ENCODE measurements at regions not wholly inside any gene's neighbourhood (a gene's known extent, or its start where the extent isn't known, plus 50 kb on each side); places are given as distances from the start of the nearest gene placed in this dataset.
"Not testable (repeated sequence)": the region's sequence is repeated elsewhere in the genome, so short reads cannot be mapped to it uniquely, and the experiment has no call there.

DNA sequence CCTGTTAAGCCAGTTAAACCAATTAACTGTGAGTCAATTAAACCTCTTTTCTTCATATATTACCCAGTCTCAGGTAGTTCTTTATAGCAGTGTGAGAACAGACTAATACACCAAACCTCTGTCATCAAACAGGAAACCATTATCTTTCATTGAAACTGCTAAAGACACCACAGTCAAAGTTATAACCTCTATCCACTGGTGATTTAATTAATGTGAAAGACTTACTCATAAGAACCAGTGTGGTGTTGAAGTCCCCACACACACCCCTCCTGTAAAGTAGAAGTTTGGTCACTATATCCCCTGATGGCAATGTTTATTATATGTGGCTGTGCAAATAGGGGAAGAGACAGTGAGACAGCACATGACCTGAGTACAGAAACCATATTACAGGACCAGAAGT, 228.1 kb downstream of the NEBL start:
- TF ChIP-seq, protein P1, sequence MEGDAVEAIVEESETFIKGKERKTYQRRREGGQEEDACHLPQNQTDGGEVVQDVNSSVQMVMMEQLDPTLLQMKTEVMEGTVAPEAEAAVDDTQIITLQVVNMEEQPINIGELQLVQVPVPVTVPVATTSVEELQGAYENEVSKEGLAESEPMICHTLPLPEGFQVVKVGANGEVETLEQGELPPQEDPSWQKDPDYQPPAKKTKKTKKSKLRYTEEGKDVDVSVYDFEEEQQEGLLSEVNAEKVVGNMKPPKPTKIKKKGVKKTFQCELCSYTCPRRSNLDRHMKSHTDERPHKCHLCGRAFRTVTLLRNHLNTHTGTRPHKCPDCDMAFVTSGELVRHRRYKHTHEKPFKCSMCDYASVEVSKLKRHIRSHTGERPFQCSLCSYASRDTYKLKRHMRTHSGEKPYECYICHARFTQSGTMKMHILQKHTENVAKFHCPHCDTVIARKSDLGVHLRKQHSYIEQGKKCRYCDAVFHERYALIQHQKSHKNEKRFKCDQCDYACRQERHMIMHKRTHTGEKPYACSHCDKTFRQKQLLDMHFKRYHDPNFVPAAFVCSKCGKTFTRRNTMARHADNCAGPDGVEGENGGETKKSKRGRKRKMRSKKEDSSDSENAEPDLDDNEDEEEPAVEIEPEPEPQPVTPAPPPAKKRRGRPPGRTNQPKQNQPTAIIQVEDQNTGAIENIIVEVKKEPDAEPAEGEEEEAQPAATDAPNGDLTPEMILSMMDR (IDR thresholded peaks at IDR 0.05), result no peak
- H3K4me2 ChIP-seq (ENCODE audit: low read length), result no peak overlapping the region
- H3K27me3 ChIP-seq (ENCODE audit: control insufficient read depth, insufficient read depth, low read length), result no peaks in the 10 kb centered on the region
- H3K4me1 ChIP-seq, result no peaks in the 10 kb centered on the region
- no peak overlapping the region for H2AFZ ChIP-seq
- H3K36me3 ChIP-seq (ENCODE audit: control insufficient read depth, insufficient read depth, low read length), result no peaks in the 10 kb centered on the region
- no peaks in the 10 kb centered on the region for H3K9me3 ChIP-seq (ENCODE audit: control insufficient read depth, low read length)
- H3K4me3 ChIP-seq (ENCODE audit: low read depth, low read length), result no peak overlapping the region
- no peak overlapping the region for H3K9ac ChIP-seq
- H3K79me2 ChIP-seq, result no peaks in the 10 kb centered on the region
- H3K27ac ChIP-seq, result no peak overlapping the region

DNA sequence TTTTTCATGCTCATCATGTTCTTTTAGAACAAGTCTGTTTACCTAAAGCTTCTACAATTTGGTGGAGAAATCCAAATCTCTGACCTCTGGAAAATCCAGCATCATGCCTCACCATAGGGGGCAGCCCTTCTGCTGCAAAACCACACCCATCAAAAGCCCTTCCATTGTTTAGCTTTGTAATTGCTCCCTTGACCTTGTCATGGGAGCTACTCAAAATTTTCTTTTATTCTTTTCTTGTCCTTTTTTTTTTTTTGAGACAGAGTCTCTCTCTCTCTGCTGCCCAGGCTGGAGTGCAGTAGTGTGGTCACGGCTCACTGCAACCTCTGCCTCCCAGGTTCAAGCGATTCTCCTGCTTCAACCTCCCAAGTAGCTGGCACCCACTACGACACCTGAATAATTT, 234.4 kb downstream of the NEBL start:
- TF ChIP-seq, protein P1 (IDR thresholded peaks at IDR 0.05), result no peak
- no peak overlapping the region for H3K27ac ChIP-seq

DNA sequence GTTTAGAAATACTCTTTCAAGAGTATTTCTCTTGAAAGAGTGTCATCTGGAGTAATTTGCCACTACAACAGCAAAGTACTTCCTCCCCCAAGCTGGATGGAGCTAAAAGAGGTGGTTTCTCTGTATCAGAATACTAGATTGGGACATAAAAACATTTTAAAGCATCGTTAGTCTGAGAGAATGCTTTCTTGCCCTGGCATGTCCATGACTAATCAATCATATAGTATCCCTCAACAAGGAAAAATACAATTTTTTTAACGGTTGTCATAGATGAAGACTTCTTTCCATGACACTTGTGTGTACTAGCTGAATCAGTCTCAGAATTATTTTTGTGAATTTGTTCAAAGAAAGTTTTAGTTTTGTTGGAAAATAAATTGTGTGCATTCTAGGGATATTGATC, 237.9 kb downstream of the NEBL start:
- H3K79me2 ChIP-seq, result no peaks in the 10 kb centered on the region
- H3K9me3 ChIP-seq (ENCODE audit: control insufficient read depth, low read length), result no peaks in the 10 kb centered on the region
- no peak overlapping the region for H3K4me3 ChIP-seq (ENCODE audit: low read depth, low read length)
- no peaks in the 10 kb centered on the region for H3K4me1 ChIP-seq
- H3K27me3 ChIP-seq (ENCODE audit: control insufficient read depth, insufficient read depth, low read length), result no peaks in the 10 kb centered on the region
- no peak overlapping the region for H2AFZ ChIP-seq
- no peak overlapping the region for H3K27ac ChIP-seq
- H3K4me2 ChIP-seq (ENCODE audit: low read length), result no peak overlapping the region
- no peak overlapping the region for H3K9ac ChIP-seq
- TF ChIP-seq, protein P1 (IDR thresholded peaks at IDR 0.05), result no peak
- no peaks in the 10 kb centered on the region for H3K36me3 ChIP-seq (ENCODE audit: control insufficient read depth, insufficient read depth, low read length)

More for the DNA sequence above, 234.4 kb downstream of the NEBL start:
- no peaks in the 10 kb centered on the region for H3K36me3 ChIP-seq (ENCODE audit: control insufficient read depth, insufficient read depth, low read length)
- H3K4me2 ChIP-seq (ENCODE audit: low read length), result no peak overlapping the region
- H3K27me3 ChIP-seq (ENCODE audit: control insufficient read depth, insufficient read depth, low read length), result no peaks in the 10 kb centered on the region
- H3K4me3 ChIP-seq (ENCODE audit: low read depth, low read length), result no peak overlapping the region
- H3K4me1 ChIP-seq, result no peaks in the 10 kb centered on the region
- H3K9me3 ChIP-seq (ENCODE audit: control insufficient read depth, low read length), result no peaks in the 10 kb centered on the region
- H2AFZ ChIP-seq, result no peak overlapping the region
- H3K9ac ChIP-seq, result no peak overlapping the region
- H3K79me2 ChIP-seq, result no peaks in the 10 kb centered on the region

GRCh38 chr10:20658158-20658557, 239.0 kb downstream of the NEBL start:
- no peaks in the 10 kb centered on the region for H3K27me3 ChIP-seq (ENCODE audit: control insufficient read depth, insufficient read depth, low read length)
- H3K9ac ChIP-seq, result no peak overlapping the region
- H3K36me3 ChIP-seq (ENCODE audit: control insufficient read depth, insufficient read depth, low read length), result no peaks in the 10 kb centered on the region
- H2AFZ ChIP-seq, result no peak overlapping the region
- TF ChIP-seq, protein P1 (IDR thresholded peaks at IDR 0.05), result no peak
- H3K4me2 ChIP-seq (ENCODE audit: low read length), result no peak overlapping the region
- H3K4me1 ChIP-seq, result no peaks in the 10 kb centered on the region
- H3K79me2 ChIP-seq, result no peaks in the 10 kb centered on the region
- no peaks in the 10 kb centered on the region for H3K9me3 ChIP-seq (ENCODE audit: control insufficient read depth, low read length)
- H3K27ac ChIP-seq, result no peak overlapping the region
- no peak overlapping the region for H3K4me3 ChIP-seq (ENCODE audit: low read depth, low read length)

DNA sequence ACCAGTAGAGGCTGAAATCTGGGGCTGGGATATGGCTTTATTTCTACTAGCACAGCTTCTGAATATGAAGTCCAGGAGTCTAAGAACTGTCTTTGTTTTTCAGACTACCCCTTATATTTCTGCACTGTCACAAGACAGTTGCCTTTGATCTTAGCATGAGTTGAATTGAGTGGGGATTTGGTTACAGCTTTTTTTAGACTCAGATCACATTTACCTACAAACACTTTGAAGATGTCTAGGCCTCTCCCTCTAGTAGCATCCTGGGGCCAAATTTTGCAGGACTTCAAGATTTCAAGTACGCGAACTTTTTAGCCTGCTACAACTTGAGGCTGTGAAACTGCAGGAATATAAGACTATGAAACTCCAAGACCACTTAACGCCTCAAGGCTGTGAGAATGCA, 240.2 kb downstream of the NEBL start:
- Histone ChIP-seq H3K9me3 (ENCODE audit: control insufficient read depth, low read length) (no peaks in the 10 kb centered on the region), H3K9ac (no peak overlapping the region), H3K4me2 (ENCODE audit: low read length) (no peak overlapping the region), H3K36me3 (ENCODE audit: control insufficient read depth, insufficient read depth, low read length) (no peaks in the 10 kb centered on the region), H3K4me3 (ENCODE audit: low read depth, low read length) (no peak overlapping the region), H3K79me2 (no peaks in the 10 kb centered on the region), H3K27ac (no peak overlapping the region), H3K4me1 (no peaks in the 10 kb centered on the region), H3K27me3 (ENCODE audit: control insufficient read depth, insufficient read depth, low read length) (no peaks in the 10 kb centered on the region), H2AFZ (no peak overlapping the region)
- TF ChIP-seq, protein P1 (IDR thresholded peaks at IDR 0.05), result no peak

DNA sequence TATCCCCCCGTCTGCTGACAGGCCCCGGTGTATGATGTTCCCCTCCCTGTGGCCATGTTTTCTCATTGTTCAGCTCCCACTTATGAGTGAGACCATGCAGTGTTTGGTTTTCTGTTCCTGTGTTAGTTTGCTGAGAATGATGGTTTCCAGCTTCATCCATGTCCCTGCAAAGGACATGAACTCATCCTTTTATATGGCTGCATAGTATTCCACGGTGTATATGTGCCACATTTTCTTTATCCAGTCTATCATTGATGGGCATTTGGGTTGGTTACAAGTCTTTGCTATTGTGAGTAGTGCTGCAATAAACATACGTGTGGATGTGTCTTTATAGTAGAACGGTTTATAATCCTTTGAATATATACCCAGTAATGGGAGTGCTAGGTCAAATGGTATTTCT, 244.7 kb downstream of the NEBL start:
- not testable (repeated sequence) for H3K27ac ChIP-seq; H3K9me3 ChIP-seq (ENCODE audit: control insufficient read depth, low read length); H2AFZ ChIP-seq; H3K79me2 ChIP-seq; H3K4me3 ChIP-seq (ENCODE audit: low read depth, low read length); H3K9ac ChIP-seq; H3K4me2 ChIP-seq (ENCODE audit: low read length); H3K4me1 ChIP-seq; H3K36me3 ChIP-seq (ENCODE audit: control insufficient read depth, insufficient read depth, low read length); H3K27me3 ChIP-seq (ENCODE audit: control insufficient read depth, insufficient read depth, low read length)
